ENCODE measurements at regions not wholly inside any gene's neighbourhood (a gene's known extent, or its start where the extent isn't known, plus 50 kb on each side); places are given as distances from the start of the nearest gene placed in this dataset.
A peak's percentile ranks its signal among the peaks of the same experiment; 100 is the strongest.

DNA sequence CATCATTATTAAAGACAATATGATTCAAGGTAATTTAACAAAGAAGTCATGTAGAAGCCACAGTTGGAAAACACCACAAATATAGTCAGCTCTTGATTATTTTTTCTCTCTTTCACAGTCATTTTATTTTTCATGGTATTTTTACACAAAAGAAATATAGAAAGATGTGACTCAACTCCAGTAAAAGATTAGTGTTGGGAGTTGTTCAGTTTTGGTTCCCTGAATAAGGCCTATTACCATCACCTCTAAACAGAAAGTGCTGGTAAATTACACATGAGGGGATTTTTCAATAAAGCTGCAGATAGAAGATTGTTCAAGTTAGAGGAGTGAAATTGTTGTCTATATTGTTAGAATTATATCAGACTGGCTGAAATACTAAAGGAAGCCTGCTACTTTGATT, 107.0 kb downstream of the DDIT4L start:
- TF ChIP-seq, protein P1, sequence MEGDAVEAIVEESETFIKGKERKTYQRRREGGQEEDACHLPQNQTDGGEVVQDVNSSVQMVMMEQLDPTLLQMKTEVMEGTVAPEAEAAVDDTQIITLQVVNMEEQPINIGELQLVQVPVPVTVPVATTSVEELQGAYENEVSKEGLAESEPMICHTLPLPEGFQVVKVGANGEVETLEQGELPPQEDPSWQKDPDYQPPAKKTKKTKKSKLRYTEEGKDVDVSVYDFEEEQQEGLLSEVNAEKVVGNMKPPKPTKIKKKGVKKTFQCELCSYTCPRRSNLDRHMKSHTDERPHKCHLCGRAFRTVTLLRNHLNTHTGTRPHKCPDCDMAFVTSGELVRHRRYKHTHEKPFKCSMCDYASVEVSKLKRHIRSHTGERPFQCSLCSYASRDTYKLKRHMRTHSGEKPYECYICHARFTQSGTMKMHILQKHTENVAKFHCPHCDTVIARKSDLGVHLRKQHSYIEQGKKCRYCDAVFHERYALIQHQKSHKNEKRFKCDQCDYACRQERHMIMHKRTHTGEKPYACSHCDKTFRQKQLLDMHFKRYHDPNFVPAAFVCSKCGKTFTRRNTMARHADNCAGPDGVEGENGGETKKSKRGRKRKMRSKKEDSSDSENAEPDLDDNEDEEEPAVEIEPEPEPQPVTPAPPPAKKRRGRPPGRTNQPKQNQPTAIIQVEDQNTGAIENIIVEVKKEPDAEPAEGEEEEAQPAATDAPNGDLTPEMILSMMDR (IDR thresholded peaks at IDR 0.05; ENCODE audit: insufficient read depth, low read length, poor library complexity, severe bottlenecking): no peak
- no peaks in the 10 kb centered on the region for H3K27me3 ChIP-seq (replicated peaks; ENCODE audit: control insufficient read depth, insufficient read depth, low read length)
- H3K4me3 ChIP-seq (replicated peaks; ENCODE audit: low read depth, low read length): no peak overlapping the region

DNA sequence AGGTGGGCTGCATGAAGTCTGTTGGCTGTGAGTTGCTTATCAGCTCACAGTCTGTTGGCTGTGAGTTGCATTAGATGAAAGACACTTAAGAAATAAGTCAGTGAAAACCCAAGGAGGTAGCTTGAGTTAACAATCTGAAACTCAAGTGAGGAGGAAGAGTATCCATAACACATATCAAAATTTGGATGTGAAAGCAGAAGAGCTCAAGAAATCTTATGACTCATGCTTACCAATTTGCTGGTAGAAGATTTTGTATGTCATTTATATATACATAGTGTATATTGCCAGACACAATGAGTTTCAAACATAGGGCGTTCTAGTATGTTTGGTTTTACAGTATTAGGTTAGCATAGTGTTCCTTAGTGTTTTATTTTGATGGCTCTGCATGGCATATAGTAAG, 107.4 kb downstream of the DDIT4L start:
- TF ChIP-seq, protein P1 (IDR thresholded peaks at IDR 0.05; ENCODE audit: insufficient read depth, low read length, poor library complexity, severe bottlenecking): no peak
- Histone ChIP-seq H3K27me3 (replicated peaks; ENCODE audit: control insufficient read depth, insufficient read depth, low read length) (no peaks in the 10 kb centered on the region), H3K36me3 (ENCODE audit: control insufficient read depth, insufficient read depth, low read length) (no peaks in the 10 kb centered on the region), H3K4me3 (replicated peaks; ENCODE audit: low read depth, low read length) (no peak overlapping the region)
- DNase-seq (ENCODE audit: extremely low read depth, insufficient read length): no peak

More for the DNA sequence above, 107.0 kb downstream of the DDIT4L start:
- no peaks in the 10 kb centered on the region for H3K36me3 ChIP-seq (ENCODE audit: control insufficient read depth, insufficient read depth, low read length)
- peak; percentile 15 for DNase-seq (ENCODE audit: extremely low read depth, insufficient read length)

DNA sequence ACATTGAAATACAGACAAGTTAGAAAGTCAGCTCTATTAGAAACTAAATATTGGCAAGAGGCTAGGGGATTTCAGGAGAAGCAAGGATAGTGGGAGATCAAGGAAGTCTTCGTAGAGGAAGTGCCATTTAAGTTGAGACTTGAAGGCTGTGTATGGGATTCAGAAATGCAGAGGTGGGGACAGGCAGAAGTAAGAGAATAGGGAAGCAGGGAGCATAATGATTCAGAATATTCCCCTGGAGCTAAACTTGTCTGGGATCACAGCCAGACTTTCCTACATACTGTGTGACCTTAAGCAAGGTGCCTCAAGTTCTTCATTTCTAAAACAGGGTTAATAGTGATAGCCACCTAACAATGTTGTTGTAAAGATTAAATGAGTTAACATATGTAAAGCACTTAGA, 108.8 kb downstream of the DDIT4L start:
- TF ChIP-seq, protein P1 (IDR thresholded peaks at IDR 0.05; ENCODE audit: insufficient read depth, low read length, poor library complexity, severe bottlenecking): no peak
- no peak for DNase-seq (ENCODE audit: extremely low read depth, insufficient read length)
- Histone ChIP-seq H3K36me3 (ENCODE audit: control insufficient read depth, insufficient read depth, low read length) (no peaks in the 10 kb centered on the region), H3K4me3 (replicated peaks; ENCODE audit: low read depth, low read length) (no peak overlapping the region), H3K27me3 (replicated peaks; ENCODE audit: control insufficient read depth, insufficient read depth, low read length) (no peaks in the 10 kb centered on the region)

DNA sequence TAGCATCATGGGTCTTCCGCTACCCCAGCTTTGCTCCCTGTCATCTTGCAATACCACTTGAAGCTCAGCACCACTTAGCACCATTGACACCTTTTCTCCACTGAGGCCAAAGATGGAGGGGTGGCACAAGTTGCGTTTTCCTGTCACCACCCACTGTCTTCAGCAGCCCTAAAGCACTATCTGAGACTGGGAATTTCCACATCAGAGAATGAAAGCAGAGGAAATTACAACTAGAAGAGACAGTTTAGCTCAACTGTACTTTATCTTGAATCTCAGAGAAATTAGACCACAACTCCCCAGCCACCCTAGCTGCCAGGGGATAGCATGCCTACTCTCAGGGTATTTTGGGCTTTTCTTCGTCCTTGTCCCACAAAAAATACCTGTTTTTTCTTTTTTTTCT, 111.0 kb downstream of the DDIT4L start:
- Histone ChIP-seq H3K36me3 (ENCODE audit: control insufficient read depth, insufficient read depth, low read length) (no peaks in the 10 kb centered on the region), H3K4me3 (replicated peaks; ENCODE audit: low read depth, low read length) (no peak overlapping the region), H3K27me3 (replicated peaks; ENCODE audit: control insufficient read depth, insufficient read depth, low read length) (no peaks in the 10 kb centered on the region)
- no peak for DNase-seq (ENCODE audit: extremely low read depth, insufficient read length)
- TF ChIP-seq, protein P1 (IDR thresholded peaks at IDR 0.05; ENCODE audit: insufficient read depth, low read length, poor library complexity, severe bottlenecking): no peak

DNA sequence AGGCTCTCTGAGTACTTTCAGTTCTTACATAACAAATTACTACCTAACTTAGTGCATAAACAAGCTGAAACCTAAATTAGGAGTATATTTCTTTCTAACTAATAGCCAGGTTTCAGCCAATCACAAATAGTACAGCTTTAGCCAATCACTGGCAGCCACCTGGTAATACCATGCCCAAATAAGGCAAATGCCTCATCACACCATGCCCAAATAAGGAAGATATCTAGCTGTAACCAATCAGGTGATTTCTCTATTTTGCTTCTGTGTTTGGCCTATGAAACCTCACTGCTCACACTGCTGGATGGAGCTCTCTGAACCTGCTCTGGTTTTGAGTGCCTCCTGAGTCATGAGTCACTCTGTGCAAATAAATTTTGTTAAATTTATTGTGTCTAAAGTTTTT, 113.5 kb downstream of the DDIT4L start:
- no peaks in the 10 kb centered on the region for H3K27me3 ChIP-seq (replicated peaks; ENCODE audit: control insufficient read depth, insufficient read depth, low read length)
- no peak for DNase-seq (ENCODE audit: extremely low read depth, insufficient read length)
- no peak overlapping the region for H3K4me3 ChIP-seq (replicated peaks; ENCODE audit: low read depth, low read length)
- TF ChIP-seq, protein P1 (IDR thresholded peaks at IDR 0.05; ENCODE audit: insufficient read depth, low read length, poor library complexity, severe bottlenecking): no peak
- no peaks in the 10 kb centered on the region for H3K36me3 ChIP-seq (ENCODE audit: control insufficient read depth, insufficient read depth, low read length)
